ENCODE measurements at regions not wholly inside any gene's neighbourhood (a gene's known extent, or its start where the extent isn't known, plus 50 kb on each side); places are given as distances from the start of the nearest gene placed in this dataset.

DNA sequence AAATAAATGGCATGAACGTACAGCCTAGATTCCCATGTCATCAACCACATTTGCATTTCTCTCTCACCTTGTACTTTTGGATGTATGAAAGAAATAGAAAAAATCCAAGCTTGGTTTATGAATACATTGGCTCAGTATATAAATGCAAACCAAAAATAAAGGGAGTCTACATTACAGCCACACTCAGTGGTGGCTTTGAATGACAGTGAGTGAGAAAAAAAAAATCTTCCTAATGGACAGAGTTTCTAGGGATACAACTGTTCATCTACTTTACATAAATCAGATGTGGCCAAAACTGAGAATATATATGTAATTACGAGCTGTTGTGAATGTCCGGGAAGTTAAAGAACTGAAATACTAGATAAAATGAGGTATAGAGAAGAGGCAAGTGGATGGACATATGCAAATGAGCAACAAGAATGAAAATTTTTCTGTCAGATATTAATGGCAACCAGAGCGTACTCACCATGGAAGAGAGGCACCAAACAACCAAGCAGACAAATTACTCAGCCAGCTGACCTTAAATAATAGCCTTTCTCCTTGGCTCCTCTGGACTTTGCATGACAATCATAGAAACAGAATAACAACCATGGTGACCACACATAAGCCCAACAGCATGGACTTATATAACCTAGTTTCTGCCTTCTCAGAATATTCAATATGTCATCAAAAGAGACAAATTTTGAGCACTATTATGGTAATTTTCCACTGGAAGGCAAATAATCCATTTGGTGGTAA, 1305.8 kb downstream of the OTOL1 start:
- DNase-seq (ENCODE audit: low spot score) = no peak

DNA sequence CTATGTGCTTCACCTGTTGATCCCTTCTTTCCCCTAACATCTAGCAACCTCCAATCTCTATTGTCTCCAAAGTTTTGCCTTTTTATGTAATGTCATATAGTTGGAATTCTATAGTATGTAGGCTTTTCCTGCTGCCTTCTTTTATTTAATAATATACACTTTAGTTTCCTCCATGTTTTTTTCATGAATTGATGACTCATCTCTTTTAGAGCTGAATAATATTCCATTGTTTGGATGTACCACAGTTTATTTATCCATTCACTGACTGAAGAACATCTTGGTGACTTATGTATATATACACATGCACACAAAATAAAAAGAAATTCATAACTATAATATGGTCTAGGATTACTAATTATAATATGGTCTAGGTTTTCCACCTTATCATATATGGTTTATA, 1314.2 kb downstream of the OTOL1 start:
- no peak for DNase-seq (ENCODE audit: low spot score)

DNA sequence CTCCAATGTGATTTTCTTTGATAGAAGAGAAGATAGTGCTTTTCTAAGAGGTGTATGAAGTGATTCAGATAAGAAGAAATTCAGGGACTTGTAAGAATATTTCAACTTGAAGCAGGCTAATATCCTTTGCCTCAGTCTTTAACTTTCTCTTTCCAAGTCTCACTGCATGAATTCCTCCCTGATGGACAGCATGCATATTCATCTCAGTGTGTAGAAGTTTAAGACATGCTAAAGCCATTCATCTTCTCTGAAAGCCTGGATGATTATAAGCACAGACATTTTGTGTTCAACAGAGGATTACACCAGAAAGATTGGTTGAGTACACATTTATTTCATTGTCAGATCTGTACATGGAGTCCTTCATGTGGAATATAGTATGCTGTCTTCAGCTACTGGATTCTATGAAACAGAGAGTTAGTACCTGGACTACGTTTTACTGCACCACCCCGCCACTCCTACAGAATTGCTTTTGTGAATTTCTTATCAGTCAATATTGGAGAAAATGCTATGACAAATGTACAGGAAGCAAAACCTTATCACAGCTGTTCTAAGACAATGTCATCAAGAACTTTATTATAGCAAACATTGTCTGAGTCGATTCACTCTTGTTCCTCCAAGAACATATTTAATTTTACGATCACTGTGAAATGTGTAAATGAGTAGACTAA, 1346.1 kb downstream of the OTOL1 start:
- DNase-seq (ENCODE audit: low spot score) = no peak

DNA sequence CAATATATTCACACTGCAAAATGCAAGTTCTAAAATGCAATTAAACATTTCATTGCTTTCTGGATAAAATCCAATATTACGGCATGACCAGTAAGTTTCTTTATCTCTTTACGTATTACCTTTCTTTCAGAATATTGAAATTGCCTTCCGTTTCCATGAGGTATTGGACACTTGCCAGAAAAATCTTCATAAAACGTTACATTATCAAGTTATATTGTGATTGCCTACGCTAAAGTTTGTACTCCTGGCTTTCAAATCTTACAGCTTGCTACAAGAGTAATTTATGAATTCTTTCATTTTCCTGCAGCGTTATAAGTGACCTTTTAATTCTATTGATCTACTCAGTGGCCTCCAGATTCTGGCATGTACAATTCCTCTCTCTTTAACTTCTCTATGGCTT, 1349.3 kb downstream of the OTOL1 start:
- DNase-seq (ENCODE audit: low spot score) = no peak

DNA sequence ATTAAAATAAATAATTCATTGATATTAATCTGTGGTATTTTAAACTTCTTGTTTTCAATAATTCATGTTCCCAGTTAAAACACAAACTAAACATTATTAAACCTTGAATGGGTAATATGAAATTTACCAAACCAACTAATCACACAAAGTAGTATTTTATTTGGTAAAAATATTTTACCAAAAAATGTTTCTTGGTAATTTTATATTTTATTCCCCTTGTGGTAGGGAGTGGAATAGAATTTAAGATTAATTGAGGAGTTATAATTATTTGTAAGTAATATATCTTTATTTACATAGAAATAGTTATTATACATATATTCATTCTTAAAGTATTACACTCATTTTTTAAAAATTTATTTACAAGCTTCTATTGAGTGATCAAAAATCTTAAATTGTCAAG, 1350.9 kb downstream of the OTOL1 start:
- no peak for DNase-seq (ENCODE audit: low spot score)

DNA sequence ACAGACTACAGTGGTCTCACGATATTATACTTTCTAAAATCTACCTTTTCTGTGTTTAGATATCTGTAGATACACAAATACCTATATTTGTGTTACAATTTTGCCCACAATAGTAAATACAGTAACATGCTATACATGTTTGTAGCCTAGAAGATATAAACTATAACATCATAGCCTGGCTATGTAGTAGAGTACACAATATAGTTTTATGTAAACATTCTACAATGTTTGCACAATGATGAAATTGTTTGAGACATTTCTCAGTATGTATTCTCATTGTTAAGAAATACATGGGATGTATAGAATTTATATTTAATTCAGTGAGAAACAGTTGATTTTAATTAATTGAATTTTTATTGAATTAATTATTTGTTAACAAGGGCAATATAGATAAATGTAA, 1367.0 kb downstream of the OTOL1 start:
- DNase-seq (ENCODE audit: low spot score) = no peak

DNA sequence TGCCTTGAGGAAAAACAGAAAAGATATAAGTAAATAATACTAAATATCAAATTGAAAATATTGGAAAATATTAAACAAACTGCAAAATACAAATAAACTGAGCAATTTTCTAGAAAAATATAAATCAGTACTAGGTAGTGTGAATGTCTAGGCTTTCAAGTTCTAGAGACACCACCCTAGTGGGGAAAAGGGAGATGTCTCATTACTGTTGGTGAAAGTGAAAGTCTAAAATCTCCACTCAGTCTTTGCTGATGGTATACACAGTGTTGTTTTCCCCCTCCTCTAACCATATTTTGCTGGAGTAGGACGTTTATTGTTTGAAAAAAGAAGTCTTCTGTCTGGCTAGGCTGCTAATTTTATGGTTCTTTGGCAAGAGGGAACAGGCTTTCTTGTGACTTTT, 1368.9 kb downstream of the OTOL1 start:
- DNase-seq (ENCODE audit: low spot score) = no peak

DNA sequence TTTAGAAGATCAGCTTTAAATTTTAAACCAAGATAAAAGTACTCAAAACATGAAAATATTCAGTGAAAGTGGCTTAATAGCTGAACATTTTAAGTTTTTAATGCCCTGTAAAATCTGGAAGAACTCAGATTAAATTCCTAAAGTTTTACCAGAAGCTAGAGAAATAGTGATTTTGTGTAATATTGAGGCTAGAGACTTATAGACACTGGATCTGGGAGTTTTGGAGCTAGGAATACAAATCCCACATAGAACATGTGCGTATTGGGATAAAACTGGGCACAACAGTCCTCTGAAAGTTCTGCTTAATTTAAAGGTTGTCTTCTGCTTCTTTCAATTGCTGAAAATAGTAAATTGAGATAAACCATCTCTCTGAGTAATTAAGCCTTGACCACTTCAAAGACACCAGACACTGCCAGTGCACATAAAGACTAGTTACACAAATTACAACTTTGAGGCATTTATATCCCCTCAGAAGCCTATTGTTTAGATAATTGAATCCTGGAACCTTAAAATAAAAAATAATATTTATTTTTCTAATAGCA, 1382.5 kb downstream of the OTOL1 start:
- no peak for DNase-seq (ENCODE audit: low spot score)

DNA sequence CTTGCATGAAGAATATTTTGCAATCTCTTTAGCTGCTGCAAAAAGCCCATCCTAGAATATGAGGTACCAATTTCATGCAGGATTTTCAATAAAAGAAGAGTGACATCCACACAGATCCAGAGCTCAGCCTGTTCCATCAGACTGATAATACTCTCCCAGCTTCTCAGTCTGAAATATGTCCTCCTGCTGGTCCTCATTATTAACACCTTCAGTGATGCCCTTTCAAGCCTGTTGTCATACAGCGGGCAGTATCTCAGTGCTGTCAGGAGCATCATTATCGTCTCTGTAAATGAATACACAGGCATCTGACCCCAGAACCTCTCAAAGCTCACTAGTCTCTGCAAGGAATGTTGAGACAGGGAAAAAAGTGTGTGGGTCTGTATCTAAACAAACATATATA, 1387.8 kb downstream of the OTOL1 start:
- DNase-seq (ENCODE audit: low spot score) = no peak

DNA sequence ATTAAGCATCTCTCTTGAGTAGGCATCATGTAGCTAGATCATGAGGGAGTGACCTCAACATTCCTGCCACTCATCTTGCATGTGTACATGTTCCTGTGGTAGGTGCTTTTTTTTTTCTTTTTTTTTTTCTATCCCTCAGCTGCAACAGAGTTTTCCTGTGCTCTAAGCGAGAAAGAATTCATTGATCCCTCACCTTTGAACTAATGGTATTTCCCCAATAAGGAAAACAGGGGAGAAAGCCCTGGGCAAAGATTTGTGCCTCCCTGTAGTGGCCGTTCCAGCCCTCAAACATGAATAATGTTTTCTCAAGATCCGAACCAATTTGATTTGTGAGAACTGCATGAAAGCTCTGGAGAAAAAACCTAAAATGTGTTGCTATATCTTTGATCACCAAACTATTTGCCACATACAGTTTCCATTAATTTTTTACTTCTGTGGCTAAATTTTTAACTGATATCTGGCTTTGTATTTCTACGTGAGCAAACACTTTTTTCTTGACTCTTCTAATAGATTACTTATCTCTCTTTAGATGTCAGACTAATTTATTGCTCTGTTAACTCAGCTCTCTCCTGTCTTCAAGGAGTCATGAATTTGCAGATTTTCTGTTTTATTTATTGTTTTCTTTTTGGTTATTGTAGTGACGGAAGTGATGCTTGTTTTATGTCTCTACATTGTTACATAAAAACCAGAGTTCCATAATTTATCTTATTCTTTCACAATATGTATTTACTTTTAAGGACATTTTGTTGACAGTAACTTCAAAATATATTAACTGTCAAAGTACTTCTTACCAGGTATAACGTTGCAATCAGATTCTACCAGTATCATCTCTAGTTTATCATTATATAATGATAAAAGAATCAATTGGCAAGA, 1396.5 kb downstream of the OTOL1 start:
- no peak for DNase-seq (ENCODE audit: low spot score)

DNA sequence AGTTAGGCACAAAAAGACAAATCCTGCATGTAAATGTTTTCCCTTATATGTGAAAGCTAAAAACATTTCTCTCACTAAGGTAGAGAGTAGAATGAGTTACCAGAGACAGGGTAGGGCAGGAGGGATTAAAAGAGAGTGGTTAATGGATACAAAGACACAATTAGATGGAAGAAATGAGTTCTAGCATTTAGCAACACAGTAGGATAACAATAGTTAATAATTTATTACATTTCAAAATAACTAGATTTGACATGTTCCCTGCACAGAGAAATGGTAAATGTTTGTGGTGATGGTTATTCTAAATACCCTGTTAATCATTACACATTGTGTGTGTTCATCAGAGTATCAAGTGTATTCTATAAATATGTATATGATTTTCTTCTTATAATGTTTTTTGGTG, 1400.7 kb downstream of the OTOL1 start:
- DNase-seq (ENCODE audit: low spot score) = no peak

DNA sequence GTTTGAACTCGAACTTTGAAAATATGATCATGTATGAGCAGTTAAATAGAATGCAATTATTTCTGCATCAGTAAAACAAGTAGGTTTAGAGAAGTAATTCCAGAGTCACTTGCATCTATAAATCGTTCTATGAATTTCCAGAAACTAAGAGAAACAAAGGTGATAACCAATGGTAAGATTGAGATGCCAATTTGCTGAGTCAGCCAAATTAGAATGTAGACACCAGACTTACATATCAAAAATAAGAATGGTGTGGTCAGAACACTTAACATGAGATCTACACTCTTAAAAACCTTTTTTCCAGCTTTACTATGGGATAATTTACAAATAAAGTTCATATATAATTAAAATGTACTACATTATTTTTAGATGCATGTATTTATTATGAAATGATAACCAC, 1435.9 kb downstream of the OTOL1 start:
- DNase-seq (ENCODE audit: low spot score) = no peak

DNA sequence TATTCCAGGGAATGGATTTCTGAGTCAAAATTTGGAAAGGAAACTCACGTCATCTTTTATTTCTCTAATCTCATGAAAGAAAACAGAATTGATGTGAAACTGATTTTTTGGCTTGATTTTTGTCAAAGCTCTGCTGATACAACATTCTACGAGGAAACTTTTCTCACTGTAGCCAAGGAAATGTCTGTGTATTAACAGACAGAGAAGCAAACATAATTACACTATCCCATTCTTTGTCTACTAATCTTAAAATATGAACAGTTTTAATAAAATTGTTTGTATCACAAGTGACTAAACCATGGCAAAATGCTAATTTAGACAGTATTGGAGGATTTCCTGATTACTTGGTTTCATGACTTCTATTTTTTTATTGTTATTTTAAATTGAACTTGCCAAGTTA, 1437.0 kb downstream of the OTOL1 start:
- no peak for DNase-seq (ENCODE audit: low spot score)

DNA sequence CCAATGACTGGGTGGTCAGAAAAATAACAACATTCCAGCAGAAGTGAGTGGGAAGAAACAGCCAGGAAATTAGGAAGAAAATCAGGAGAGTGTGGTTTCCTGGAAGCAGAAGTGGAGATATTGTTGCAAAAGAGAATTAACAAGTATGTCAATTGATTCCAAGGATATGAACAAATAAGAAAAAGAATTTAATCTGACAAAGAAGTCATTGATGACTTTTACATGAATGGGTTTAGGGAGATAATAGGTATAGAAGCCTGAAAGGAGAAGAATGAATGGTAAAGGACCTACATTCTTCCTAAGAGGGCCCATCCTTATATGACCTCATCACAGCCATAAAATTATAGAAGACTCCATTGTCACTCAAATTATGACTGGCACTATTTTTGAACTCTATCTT, 1440.1 kb downstream of the OTOL1 start:
- DNase-seq (ENCODE audit: low spot score) = no peak

DNA sequence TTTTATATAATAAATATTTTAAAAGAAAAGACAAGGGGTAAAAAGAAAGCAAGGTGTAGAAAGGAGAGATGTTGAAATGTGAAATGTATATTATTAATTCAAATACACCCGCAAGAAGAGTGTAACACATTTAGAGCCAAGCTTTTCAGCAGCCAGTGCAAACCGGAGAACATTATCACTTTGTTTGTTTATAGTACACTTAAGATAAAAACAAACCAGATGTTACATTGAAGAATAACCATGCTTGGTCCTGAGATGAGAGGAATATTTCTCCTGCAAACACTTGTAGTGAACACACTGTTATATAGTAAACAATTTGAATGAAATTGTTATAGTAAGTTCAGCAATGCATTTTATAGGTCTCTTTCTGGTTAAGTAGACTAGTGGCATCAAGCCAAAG, 1441.5 kb downstream of the OTOL1 start:
- no peak for DNase-seq (ENCODE audit: low spot score)

DNA sequence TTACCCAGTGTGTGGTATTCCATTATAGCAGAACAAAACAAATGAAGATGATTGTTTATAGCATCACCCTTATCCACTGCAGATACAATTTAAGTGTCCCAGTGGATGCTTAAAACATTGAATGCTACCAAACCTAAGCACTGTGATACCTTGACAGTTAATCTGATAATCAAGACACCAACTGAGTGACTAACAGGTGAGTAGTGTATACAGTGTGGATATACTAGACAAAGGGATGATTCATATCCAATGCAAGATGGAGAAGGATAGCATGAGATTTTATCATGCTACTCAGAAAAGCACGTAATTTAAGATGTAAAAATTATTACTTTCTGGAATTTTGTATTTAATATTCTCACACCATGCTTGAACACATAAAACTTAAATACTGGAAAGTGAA, 1449.0 kb downstream of the OTOL1 start:
- no peak for DNase-seq (ENCODE audit: low spot score)

DNA sequence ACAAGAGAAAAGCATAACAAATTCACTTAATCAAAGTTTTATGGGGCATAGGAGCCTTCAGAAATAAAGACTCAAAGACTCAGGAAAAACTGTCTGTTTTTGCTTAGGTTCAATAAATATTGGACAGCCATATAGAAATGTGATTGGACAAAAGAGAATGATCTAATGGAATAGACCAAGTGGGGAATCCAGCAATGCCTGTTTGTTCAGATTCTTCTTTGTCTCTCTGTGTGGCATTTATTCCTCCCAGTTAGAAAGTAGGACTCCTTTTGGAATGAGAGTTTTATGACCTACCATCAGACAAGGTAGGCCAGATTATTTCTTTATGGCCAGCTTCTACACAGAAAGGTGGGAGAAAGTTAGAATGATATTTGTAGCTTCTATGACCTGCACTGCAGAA, 1460.1 kb downstream of the OTOL1 start:
- DNase-seq (ENCODE audit: low spot score) = no peak

DNA sequence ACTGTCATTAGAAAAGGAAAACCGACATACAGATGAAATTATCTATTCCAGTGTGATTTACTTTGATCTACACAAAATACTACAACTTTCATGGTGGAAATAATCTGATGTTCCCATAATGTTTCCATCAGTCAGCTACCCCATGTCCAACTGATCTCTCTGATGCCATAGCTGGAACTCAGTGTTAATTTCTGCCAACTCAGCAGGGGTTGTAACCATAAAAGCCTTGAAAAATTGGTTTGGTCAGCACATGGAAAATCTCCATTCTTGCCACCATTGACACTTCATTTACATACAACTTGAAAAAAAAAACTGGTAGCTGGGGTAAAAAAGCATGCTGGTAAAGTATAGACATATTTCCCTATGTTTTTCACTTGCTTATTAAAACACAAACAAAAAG, 1463.7 kb downstream of the OTOL1 start:
- no peak for DNase-seq (ENCODE audit: low spot score)

DNA sequence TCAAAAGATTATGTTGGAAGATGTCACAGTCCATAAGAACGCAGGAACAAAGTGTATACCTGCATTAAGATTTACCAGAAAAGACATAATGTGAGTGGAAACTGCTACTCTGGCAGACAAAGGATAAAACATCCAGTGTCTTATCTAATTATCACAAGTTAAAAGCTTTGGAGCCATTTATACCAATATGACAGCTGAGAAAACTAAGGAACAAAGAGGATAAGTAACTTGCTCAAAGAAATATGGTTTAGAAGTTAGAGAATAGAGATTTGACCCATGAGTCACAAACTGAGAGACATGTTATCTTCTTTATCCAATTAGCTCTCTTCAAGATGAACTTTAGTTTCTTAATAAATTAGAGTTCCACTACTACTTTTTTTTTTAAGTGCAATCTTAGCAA, 1473.7 kb downstream of the OTOL1 start:
- DNase-seq (ENCODE audit: low spot score) = no peak

DNA sequence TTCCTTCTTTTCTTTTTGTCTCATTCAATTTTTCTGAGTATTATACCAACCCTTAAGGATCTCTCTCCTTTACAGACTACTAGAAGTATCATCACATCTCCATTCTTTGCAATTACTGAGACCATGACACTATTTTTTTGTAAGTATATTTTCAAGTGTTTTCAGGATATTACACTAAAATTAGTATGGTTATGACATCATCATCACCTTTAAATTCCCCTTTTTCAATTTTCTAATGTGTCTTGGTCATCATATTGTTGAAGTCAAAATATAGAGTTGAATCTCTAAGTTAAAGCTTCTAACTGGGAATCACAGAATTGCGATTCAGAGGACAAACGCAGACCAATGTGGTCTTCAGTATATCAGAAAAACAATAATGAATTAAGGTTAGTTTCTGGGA, 1475.1 kb downstream of the OTOL1 start:
- DNase-seq (ENCODE audit: low spot score) = no peak

DNA sequence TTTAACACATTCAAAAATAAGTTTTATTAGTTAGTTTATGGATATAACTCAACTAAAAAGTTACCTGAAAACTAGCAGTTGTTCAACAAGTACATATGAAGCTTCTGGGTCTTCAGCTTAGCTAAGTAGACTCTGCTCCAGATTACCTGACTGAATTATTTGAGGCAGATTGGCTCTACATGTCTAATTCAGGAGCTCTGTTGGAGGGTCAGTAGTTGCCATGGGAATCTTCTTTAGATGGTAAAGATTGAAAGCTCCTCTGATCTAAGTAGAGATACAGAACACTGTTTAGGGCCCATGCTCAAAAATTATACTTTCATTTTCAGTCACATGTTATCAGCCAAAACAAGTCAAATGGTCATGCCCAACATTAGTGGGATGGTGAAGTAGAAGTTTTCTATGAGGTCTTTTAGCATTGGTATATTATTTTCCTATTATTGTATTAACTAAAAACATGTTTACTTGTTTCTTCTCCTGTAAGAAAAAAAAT, 1476.9 kb downstream of the OTOL1 start:
- DNase-seq (ENCODE audit: low spot score) = no peak

DNA sequence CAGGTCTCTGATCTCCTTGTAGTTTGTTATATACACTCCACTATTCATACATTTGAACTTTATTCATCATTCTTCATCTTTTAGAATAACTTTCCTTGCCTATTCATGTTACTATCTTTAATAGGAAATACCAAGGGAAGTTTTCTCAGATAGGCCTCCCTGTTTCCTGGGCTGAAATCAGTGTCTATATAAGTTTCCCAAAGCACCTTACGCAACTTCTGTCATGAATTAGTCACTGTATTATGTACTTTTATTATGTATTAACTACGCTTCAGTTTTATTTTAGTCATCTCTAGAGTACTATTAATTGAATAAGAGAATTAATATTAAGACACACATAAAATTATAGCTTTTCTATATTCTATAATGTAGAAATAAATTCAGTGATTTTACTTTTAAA, 1481.5 kb downstream of the OTOL1 start:
- no peak for DNase-seq (ENCODE audit: low spot score)
